ENCODE measurements at regions not wholly inside any gene's neighbourhood (a gene's known extent, or its start where the extent isn't known, plus 50 kb on each side); places are given as distances from the start of the nearest gene placed in this dataset.

GRCh38 chr3:150346981-150347863, 60.9 kb upstream of the TSC22D2 start (continued):
- TF ChIP-seq FOSL1 (IDR thresholded peaks at IDR 0.05; ENCODE audit: low read depth) (no peak), ZBTB33 (IDR thresholded peaks at IDR 0.05; ENCODE audit: extremely low read depth, insufficient replicate concordance, low read length) (no peak), EZH2 (IDR thresholded peaks at IDR 0.05) (no peak), TCF7L2 (IDR thresholded peaks at IDR 0.05; ENCODE audit: borderline replicate concordance, extremely low read depth, insufficient read depth, insufficient read length) (no peak), POLR2AphosphoS5 (IDR thresholded peaks at IDR 0.05; ENCODE audit: low read depth, low read length) (no peak)

GRCh38 chr3:150346266-150346665, 61.8 kb upstream of the TSC22D2 start:
- Histone ChIP-seq H3K4me2 (ENCODE audit: low read length) (peak overlapping the region; percentile 69; the same call in 1 of the 2 replicates), H3K9me3 (ENCODE audit: control insufficient read depth in 1 of 2, insufficient read depth in 1 of 2, low read depth in 1 of 2, low read length in 2 of 2) (no peaks in the 10 kb centered on the region), H3K4me1 (ENCODE audit: control insufficient read depth in 1 of 2, insufficient read depth in 2 of 2, low read length in 2 of 2) (peaks cover 60 to 81% of the 10 kb centered on the region in 2 experiments), H2AFZ (ENCODE audit: low read depth, low read length, poor library complexity, severe bottlenecking) (peak overlapping the region; percentile 20), H3K4me3 (replicated peaks in 1 of 2; ENCODE audit: low read depth in 1 of 2, low read length in 2 of 2) (no peak overlapping the region), H3K27ac (ENCODE audit: low read depth, low read length) (no peak overlapping the region), H4K20me1 (ENCODE audit: insufficient read depth) (no peaks in the 10 kb centered on the region), H3K27me3 (ENCODE audit: insufficient read depth, low read length) (no peaks in the 10 kb centered on the region), H3K79me2 (ENCODE audit: insufficient read depth, low read length) (no peaks in the 10 kb centered on the region), H3K9ac (ENCODE audit: low read length) (no peak overlapping the region), H3K9me2 (ENCODE audit: insufficient read depth) (no peaks in the 10 kb centered on the region), H3K36me3 (ENCODE audit: control insufficient read depth in 1 of 2, insufficient read depth in 2 of 2, low read length in 2 of 2) (no peaks in the 10 kb centered on the region)
- intact Hi-C loops (cut with micrococcal nuclease), result no loop called here
- no TSS peak for BruUV-seq (replicated peaks)
- RAD21 ChIA-PET (ENCODE audit: low non-redundant PET in 1 of 2, low total read pairs in 2 of 2, uncharacterized antibody in 2 of 2, unreplicated experiment in 2 of 2), result no interaction called here
- ATAC-seq (no peak), DNase-seq (ENCODE audit: low read depth, low spot score) (no peak)
- CTCF ChIA-PET, result interaction anchor here (1.2 kb wide), 1 partner anchor 107 kb away, joined by 3 read pairs; no protein-coding TSS in a partner anchor
- POLR2A ChIA-PET, result interaction anchor here (2.7 kb wide), 1 partner anchor 63 kb away, joined by 7 read pairs; the partner anchor contains the start of gene TSC22D2
- no peak for TF ChIP-seq CTCF (IDR thresholded peaks at IDR 0.05 in 2 of 3, conservative IDR thresholded peaks at IDR 0.05 in 1 of 3; ENCODE audit: borderline replicate concordance in 1 of 3, insufficient read depth in 1 of 3, low read depth in 2 of 3, low read length in 2 of 3)
- no peak for TF ChIP-seq REST (IDR thresholded peaks at IDR 0.05; ENCODE audit: low read depth)
- no peak for TF ChIP-seq MAX (IDR thresholded peaks at IDR 0.05)
- TF ChIP-seq ZFX (IDR thresholded peaks at IDR 0.05), result no peak
- TF ChIP-seq YY1 (IDR thresholded peaks at IDR 0.05; ENCODE audit: extremely low read depth, insufficient replicate concordance, low read depth, low read length), result no peak
- no peak for TF ChIP-seq SRF (IDR thresholded peaks at IDR 0.05; ENCODE audit: low read depth)
- TF ChIP-seq CEBPB (IDR thresholded peaks at IDR 0.05; ENCODE audit: low read depth), result no peak
- TF ChIP-seq EZH2 (IDR thresholded peaks at IDR 0.05), result no peak
- TF ChIP-seq ZNF274 (IDR thresholded peaks at IDR 0.05; ENCODE audit: low read depth, low read length), result no peak
- TF ChIP-seq POLR2A (IDR thresholded peaks at IDR 0.05; ENCODE audit: borderline replicate concordance, extremely low read depth, insufficient read depth, insufficient read length), result no peak
- no peak for TF ChIP-seq ELF1 (IDR thresholded peaks at IDR 0.05; ENCODE audit: borderline replicate concordance, low read depth)
- TF ChIP-seq TCF7L2 (IDR thresholded peaks at IDR 0.05; ENCODE audit: borderline replicate concordance, extremely low read depth, insufficient read depth, insufficient read length), result no peak
- no peak for TF ChIP-seq CBX3 (IDR thresholded peaks at IDR 0.05; ENCODE audit: low read depth)

All from HCT116 (cell line).